SK-N-SH (cell line): ENCODE measurements at regions not wholly inside any gene's neighbourhood (a gene's known extent, or its start where the extent isn't known, plus 50 kb on each side); places are given as distances from the start of the nearest gene placed in this dataset.

Source experiments
- CTCF ChIA-PET: fragments of 300-600, 350-600 bp; formaldehyde crosslinking; extraction: SDS; loops from one replicate; lab custom pipeline; 2021; lab: Yijun Ruan, JAX
- POLR2A ChIA-PET: fragments of 350-600 bp; sonication (Branson Sonifier 250); formaldehyde crosslinking; extraction: SDS; loops from one replicate; lab custom pipeline; 2020; ENCODE audit warnings: antibody characterized with exemption, inconsistent platforms; lab: Yijun Ruan, JAX
- DNase-seq: peaks from one replicate; pipeline ENCODE4 v3.0.0; 2012
- H2AFZ ChIP-seq: fragments of 200-600 bp; sonication (generic); 2 replicates; pipeline ENCODE4 v1.8.1; 2016; ENCODE audit warnings: antibody characterized with exemption, mild to moderate bottlenecking, low read depth
- H3F3A ChIP-seq: fragments of 200-600 bp; sonication (generic); replicated peaks from 2 replicates; pipeline ENCODE3; 2016; ENCODE audit warnings: antibody characterized with exemption, mild to moderate bottlenecking; ENCODE audit not compliant: insufficient read depth
- H3K27ac ChIP-seq, 2 experiments: fragments of 200-500 bp in 1 of 2; fragments of 200-600 bp in 1 of 2; sonication (Bioruptor generic) in 1 of 2; sonication (generic), shearing (Covaris generic) in 1 of 2; 2 replicates each; pipeline versions ENCODE4 v1.5.1 to v1.6.1; 2014 to 2016; ENCODE audit warnings: low read depth in 2 of 2, inconsistent platforms in 1 of 2, low read length in 1 of 2, mild to moderate bottlenecking in 1 of 2, mixed read lengths in 1 of 2
- H3K27me3 ChIP-seq: fragments of 200-600 bp; sonication (generic), shearing (Covaris generic); 2 replicates; pipeline ENCODE4 v1.6.1; 2016; ENCODE audit warnings: mixed run types; ENCODE audit not compliant: insufficient read depth
- H3K36me3 ChIP-seq, 2 experiments: fragments of 200-500 bp in 1 of 2; fragments of 200-600 bp in 1 of 2; sonication (Bioruptor generic) in 1 of 2; sonication (generic) in 1 of 2; replicated peaks in 1 of 2; 2 replicates each; pipeline versions ENCODE3 to v1.5.1; 2014 to 2016; ENCODE audit warnings: low read length in 1 of 2, mild to moderate bottlenecking in 1 of 2; ENCODE audit not compliant: insufficient read depth in 2 of 2, control insufficient read depth in 1 of 2
- H3K4me1 ChIP-seq, 2 experiments: fragments of 200-500 bp in 1 of 2; fragments of 200-600 bp in 1 of 2; sonication (Bioruptor generic) in 1 of 2; sonication (generic), shearing (Covaris generic) in 1 of 2; 2 replicates each; pipeline versions ENCODE4 v1.5.1 to v1.6.1; 2014 to 2016; ENCODE audit warnings: low read depth in 1 of 2, low read length in 1 of 2, mixed run types in 1 of 2; ENCODE audit not compliant: insufficient read depth in 2 of 2, control insufficient read depth in 1 of 2
- H3K4me2 ChIP-seq: fragments of 200-600 bp; sonication (generic), shearing (Covaris generic); 2 replicates; pipeline ENCODE4 v1.6.1; 2017; ENCODE audit warnings: mixed run types
- H3K4me3 ChIP-seq, 2 experiments: fragments of 200-500 bp in 1 of 2; fragments of 200-600 bp in 1 of 2; sonication (Bioruptor generic) in 1 of 2; sonication (generic), shearing (Covaris generic) in 1 of 2; 2 replicates each; pipeline versions ENCODE4 v1.5.1 to v1.8.1; 2014 to 2016; ENCODE audit warnings: low read depth in 2 of 2, inconsistent platforms in 1 of 2, low read length in 1 of 2, mild to moderate bottlenecking in 1 of 2, mixed read lengths in 1 of 2, moderate library complexity in 1 of 2
- H3K79me2 ChIP-seq: fragments of 200-600 bp; sonication (generic); 2 replicates; pipeline ENCODE4 v1.8.1; 2017; ENCODE audit warnings: mild to moderate bottlenecking; ENCODE audit not compliant: insufficient read depth
- H3K9ac ChIP-seq: fragments of 200-600 bp; sonication (generic); 2 replicates; pipeline ENCODE4 v1.6.1; 2017; ENCODE audit warnings: mixed run types
- H3K9me2 ChIP-seq: fragments of 200-600 bp; sonication (generic); 2 replicates; pipeline ENCODE4 v1.6.1; 2017; ENCODE audit warnings: mixed run types
- H3K9me3 ChIP-seq: fragments of 200-600 bp; sonication (generic); 2 replicates; pipeline ENCODE4 v1.6.1; 2017; ENCODE audit warnings: mixed run types, mild to moderate bottlenecking, moderate library complexity
- H4K20me1 ChIP-seq: fragments of 200-600 bp; sonication (generic); 2 replicates; pipeline ENCODE4 v1.6.1; 2017; ENCODE audit warnings: mild to moderate bottlenecking, mixed run types; ENCODE audit not compliant: insufficient read depth
- CHD2 ChIP-seq: fragments of 150-350 bp; IDR thresholded peaks from 2 replicates; pipeline ENCODE4 v1.6.1; 2018; ENCODE audit warnings: low read length; ENCODE audit not compliant: partially characterized antibody
- ELF1 ChIP-seq: IDR thresholded peaks from 2 replicates; pipeline ENCODE4 v1.4.0; 2012
- EP300 ChIP-seq, 2 experiments: IDR thresholded peaks; 2 replicates each; pipeline versions ENCODE4 v1.4.0 to v1.6.1; 2012; ENCODE audit warnings: borderline replicate concordance in 1 of 2, low read depth in 1 of 2, low read length in 1 of 2
- EZH2phosphoT487 ChIP-seq: fragments of 200-600 bp; sonication (generic); IDR thresholded peaks from 2 replicates; pipeline ENCODE4 v1.6.1; 2017; ENCODE audit warnings: low read depth, mixed run types, mild to moderate bottlenecking, antibody characterized with exemption, moderate library complexity, borderline replicate concordance
- FOSL2 ChIP-seq: IDR thresholded peaks from 2 replicates; pipeline ENCODE4 v1.4.0; 2012; ENCODE audit warnings: low read depth, mild to moderate bottlenecking, moderate library complexity, borderline replicate concordance
- FOXJ3 ChIP-seq: sonication (generic); formaldehyde crosslinking; IDR thresholded peaks from 2 replicates; pipeline ENCODE4 v1.5.1; 2020; ENCODE audit warnings: mild to moderate bottlenecking, missing genetic modification reagents
- FOXM1 ChIP-seq: IDR thresholded peaks from 2 replicates; pipeline ENCODE4 v1.4.0; 2012; ENCODE audit warnings: low read depth, mild to moderate bottlenecking
- GABPA ChIP-seq: IDR thresholded peaks from 2 replicates; pipeline ENCODE4 v1.4.0; 2012; ENCODE audit warnings: low read depth, mild to moderate bottlenecking
- GATA2 ChIP-seq: sonication (generic); formaldehyde crosslinking; IDR thresholded peaks from 2 replicates; pipeline ENCODE4 v1.5.0; 2020; ENCODE audit warnings: mild to moderate bottlenecking, missing genetic modification reagents
- JUND ChIP-seq: IDR thresholded peaks from 2 replicates; pipeline ENCODE4 v1.4.0; 2012
- MEF2A ChIP-seq: IDR thresholded peaks from 2 replicates; pipeline ENCODE4 v1.4.0; 2012; ENCODE audit warnings: low read depth, borderline replicate concordance
- MXI1 ChIP-seq: IDR thresholded peaks from 2 replicates; pipeline ENCODE4 v1.6.1; 2012; ENCODE audit warnings: mild to moderate bottlenecking, low read depth, low read length, improper control_type of control experiment
- RAD21 ChIP-seq: IDR thresholded peaks from 2 replicates; pipeline ENCODE4 v1.6.1; 2012; ENCODE audit warnings: mild to moderate bottlenecking, low read length
- RCOR1 ChIP-seq: fragments of 150-350 bp; IDR thresholded peaks from 2 replicates; pipeline ENCODE4 v1.6.1; 2017; ENCODE audit warnings: antibody characterized with exemption, low read length
- RFX5 ChIP-seq: IDR thresholded peaks from 2 replicates; pipeline ENCODE4 v1.6.1; 2012; ENCODE audit warnings: mild to moderate bottlenecking, improper control_type of control experiment, low read length
- RXRA ChIP-seq: IDR thresholded peaks from 2 replicates; pipeline ENCODE4 v1.4.0; 2012; ENCODE audit warnings: low read depth, mild to moderate bottlenecking, borderline replicate concordance
- SIN3A ChIP-seq: IDR thresholded peaks from 2 replicates; pipeline ENCODE4 v1.6.1; 2012; ENCODE audit warnings: low read depth, mild to moderate bottlenecking, low read length, moderate library complexity, borderline replicate concordance
- TCF12 ChIP-seq: IDR thresholded peaks from 2 replicates; pipeline ENCODE4 v1.4.0; 2012
- TEAD4 ChIP-seq: IDR thresholded peaks from 2 replicates; pipeline ENCODE4 v1.4.0; 2012; ENCODE audit warnings: mild to moderate bottlenecking, borderline replicate concordance; ENCODE audit not compliant: insufficient read depth
- YY1 ChIP-seq: IDR thresholded peaks from 2 replicates; pipeline ENCODE4 v1.4.0; 2012; ENCODE audit warnings: low read depth, mild to moderate bottlenecking
- WGBS: methylation state at CpG from one replicate; pipeline ENCODE4 v1.1.6; 2017; ENCODE audit warnings: low lambda C conversion rate; 5-methylcytosine and 5-hydroxymethylcytosine counted together
- TF ChIP-seq, protein P1 (sequence below): fragments of 150-350 bp; IDR thresholded peaks from 2 replicates; pipeline ENCODE4 v1.6.1; 2016; ENCODE audit warnings: mild to moderate bottlenecking, low read depth, low read length
- TF ChIP-seq, protein P2 (sequence below): IDR thresholded peaks from 2 replicates; pipeline ENCODE4; 2012
- TF ChIP-seq, protein P3 (sequence below): fragments of 200-600 bp; sonication (generic); IDR thresholded peaks from 2 replicates; pipeline ENCODE4 v1.6.1; 2017; ENCODE audit warnings: antibody characterized with exemption, mild to moderate bottlenecking, moderate library complexity
- TF ChIP-seq, protein P4 (sequence below): IDR thresholded peaks from 2 replicates; pipeline ENCODE4 v1.4.0; 2012; ENCODE audit warnings: low read depth, borderline replicate concordance

DNA sequence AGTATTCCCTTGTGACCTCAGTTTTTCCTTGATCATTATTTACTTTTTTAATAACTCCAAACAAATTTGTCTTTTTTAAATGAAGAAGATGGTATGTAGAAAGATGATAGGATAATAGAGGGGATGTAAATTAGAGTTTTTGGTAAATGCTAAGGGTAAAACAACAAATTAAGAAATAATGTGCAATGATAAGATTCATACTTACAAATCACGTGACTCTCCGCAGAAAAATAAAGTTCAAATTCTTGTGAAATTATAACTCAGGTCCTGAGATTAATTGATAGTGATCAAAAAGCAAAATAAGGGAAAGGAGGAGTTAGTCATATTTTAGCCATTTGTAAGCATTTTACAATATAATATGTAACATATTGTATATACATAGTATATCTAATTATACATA lies 304.1 kb upstream of the KCNH7 start:
- DNase-seq, result no peak
- WGBS, result 71% methylated on average over 2 of the region's 2 CpGs
- no peaks in the 10 kb centered on the region for H3K9me3 ChIP-seq
- H3K36me3 ChIP-seq, result no peaks in the 10 kb centered on the region
- H3K4me1 ChIP-seq, result no peaks in the 10 kb centered on the region
- no peaks in the 10 kb centered on the region for H3F3A ChIP-seq
- H3K9ac ChIP-seq, result no peak overlapping the region
- H3K27ac ChIP-seq, result no peak overlapping the region
- no peak overlapping the region for H3K4me2 ChIP-seq
- TF ChIP-seq GABPA (no peak), EZH2phosphoT487 (no peak), RCOR1 (no peak), FOXJ3 (no peak), GATA2 (no peak), FOXM1 (no peak), JUND (no peak), MXI1 (no peak), FOSL2 (no peak), SIN3A (no peak), ELF1 (no peak), TEAD4 (no peak)
- TF ChIP-seq, protein P1, sequence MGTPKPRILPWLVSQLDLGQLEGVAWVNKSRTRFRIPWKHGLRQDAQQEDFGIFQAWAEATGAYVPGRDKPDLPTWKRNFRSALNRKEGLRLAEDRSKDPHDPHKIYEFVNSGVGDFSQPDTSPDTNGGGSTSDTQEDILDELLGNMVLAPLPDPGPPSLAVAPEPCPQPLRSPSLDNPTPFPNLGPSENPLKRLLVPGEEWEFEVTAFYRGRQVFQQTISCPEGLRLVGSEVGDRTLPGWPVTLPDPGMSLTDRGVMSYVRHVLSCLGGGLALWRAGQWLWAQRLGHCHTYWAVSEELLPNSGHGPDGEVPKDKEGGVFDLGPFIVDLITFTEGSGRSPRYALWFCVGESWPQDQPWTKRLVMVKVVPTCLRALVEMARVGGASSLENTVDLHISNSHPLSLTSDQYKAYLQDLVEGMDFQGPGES, result no peak
- TF ChIP-seq, protein P2, sequence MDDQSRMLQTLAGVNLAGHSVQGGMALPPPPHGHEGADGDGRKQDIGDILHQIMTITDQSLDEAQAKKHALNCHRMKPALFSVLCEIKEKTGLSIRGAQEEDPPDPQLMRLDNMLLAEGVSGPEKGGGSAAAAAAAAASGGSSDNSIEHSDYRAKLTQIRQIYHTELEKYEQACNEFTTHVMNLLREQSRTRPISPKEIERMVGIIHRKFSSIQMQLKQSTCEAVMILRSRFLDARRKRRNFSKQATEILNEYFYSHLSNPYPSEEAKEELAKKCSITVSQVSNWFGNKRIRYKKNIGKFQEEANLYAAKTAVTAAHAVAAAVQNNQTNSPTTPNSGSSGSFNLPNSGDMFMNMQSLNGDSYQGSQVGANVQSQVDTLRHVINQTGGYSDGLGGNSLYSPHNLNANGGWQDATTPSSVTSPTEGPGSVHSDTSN, result no peak
- TF ChIP-seq, protein P3, sequence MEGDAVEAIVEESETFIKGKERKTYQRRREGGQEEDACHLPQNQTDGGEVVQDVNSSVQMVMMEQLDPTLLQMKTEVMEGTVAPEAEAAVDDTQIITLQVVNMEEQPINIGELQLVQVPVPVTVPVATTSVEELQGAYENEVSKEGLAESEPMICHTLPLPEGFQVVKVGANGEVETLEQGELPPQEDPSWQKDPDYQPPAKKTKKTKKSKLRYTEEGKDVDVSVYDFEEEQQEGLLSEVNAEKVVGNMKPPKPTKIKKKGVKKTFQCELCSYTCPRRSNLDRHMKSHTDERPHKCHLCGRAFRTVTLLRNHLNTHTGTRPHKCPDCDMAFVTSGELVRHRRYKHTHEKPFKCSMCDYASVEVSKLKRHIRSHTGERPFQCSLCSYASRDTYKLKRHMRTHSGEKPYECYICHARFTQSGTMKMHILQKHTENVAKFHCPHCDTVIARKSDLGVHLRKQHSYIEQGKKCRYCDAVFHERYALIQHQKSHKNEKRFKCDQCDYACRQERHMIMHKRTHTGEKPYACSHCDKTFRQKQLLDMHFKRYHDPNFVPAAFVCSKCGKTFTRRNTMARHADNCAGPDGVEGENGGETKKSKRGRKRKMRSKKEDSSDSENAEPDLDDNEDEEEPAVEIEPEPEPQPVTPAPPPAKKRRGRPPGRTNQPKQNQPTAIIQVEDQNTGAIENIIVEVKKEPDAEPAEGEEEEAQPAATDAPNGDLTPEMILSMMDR, result no peak
- ChIA-PET POLR2A (no interaction called here), CTCF (no interaction called here)
- H4K20me1 ChIP-seq, result no peaks in the 10 kb centered on the region
- no peak overlapping the region for H2AFZ ChIP-seq
- H3K79me2 ChIP-seq, result no peaks in the 10 kb centered on the region
- H3K27me3 ChIP-seq, result no peaks in the 10 kb centered on the region
- no peak overlapping the region for H3K4me3 ChIP-seq
- H3K9me2 ChIP-seq, result no peaks in the 10 kb centered on the region

DNA sequence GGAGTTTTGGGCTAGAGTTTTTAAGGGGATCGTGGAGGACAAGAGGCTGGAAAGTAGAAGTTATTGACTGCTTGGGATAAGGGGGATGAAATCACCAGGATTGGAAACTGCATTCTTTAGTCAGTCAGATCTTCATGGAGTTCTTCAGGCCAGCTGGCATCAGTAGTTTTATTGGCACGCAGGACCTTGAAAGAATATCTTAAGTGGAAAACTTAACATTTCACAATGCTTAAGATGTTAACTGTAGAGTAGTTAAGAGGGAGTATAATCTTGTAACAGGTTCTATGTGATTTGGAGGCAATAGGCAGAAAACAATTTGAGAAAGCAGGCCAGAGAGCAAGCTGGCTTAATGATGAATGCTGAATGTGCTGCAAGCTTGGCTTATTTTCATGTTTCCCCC lies 300.4 kb upstream of the KCNH7 start:
- H3K79me2 ChIP-seq, result no peaks in the 10 kb centered on the region
- DNase-seq, result no peak
- POLR2A ChIA-PET, result no interaction called here
- H4K20me1 ChIP-seq, result no peaks in the 10 kb centered on the region
- no peaks in the 10 kb centered on the region for H3K9me2 ChIP-seq
- no peaks in the 10 kb centered on the region for H3F3A ChIP-seq
- H3K4me2 ChIP-seq, result no peak overlapping the region
- H3K4me1 ChIP-seq, result no peaks in the 10 kb centered on the region
- no peaks in the 10 kb centered on the region for H3K27me3 ChIP-seq
- H3K4me3 ChIP-seq, result no peak overlapping the region
- H3K9ac ChIP-seq, result no peak overlapping the region
- TF ChIP-seq JUND, result no peak
- TF ChIP-seq RCOR1, result no peak
- no peak for TF ChIP-seq FOXM1
- TF ChIP-seq GABPA, result no peak
- no peak for TF ChIP-seq CHD2
- TF ChIP-seq RXRA, result no peak
- no peak for TF ChIP-seq TCF12
- no peak for TF ChIP-seq GATA2
- TF ChIP-seq YY1, result no peak
- no peak for TF ChIP-seq FOSL2
- TF ChIP-seq, protein P4, sequence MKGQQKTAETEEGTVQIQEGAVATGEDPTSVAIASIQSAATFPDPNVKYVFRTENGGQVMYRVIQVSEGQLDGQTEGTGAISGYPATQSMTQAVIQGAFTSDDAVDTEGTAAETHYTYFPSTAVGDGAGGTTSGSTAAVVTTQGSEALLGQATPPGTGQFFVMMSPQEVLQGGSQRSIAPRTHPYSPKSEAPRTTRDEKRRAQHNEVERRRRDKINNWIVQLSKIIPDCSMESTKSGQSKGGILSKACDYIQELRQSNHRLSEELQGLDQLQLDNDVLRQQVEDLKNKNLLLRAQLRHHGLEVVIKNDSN, result no peak
- no peak for TF ChIP-seq MEF2A
- TF ChIP-seq RAD21, result no peak
- no peak for TF ChIP-seq RFX5
- TF ChIP-seq, protein P1, result no peak
- TF ChIP-seq EP300 (IDR thresholded peaks at IDR 0.05; ENCODE audit: borderline replicate concordance in 1 of 2, low read depth in 1 of 2, low read length in 1 of 2), result no peak
- TF ChIP-seq, all 33 proteins: peak for 0
- WGBS, result 44% methylated on average over 2 of the region's 2 CpGs
- Histone ChIP-seq H2AFZ (no peak overlapping the region), H3K27ac (no peak overlapping the region), H3K9me3 (no peaks in the 10 kb centered on the region), H3K36me3 (no peaks in the 10 kb centered on the region)
- CTCF ChIA-PET, result interaction anchor here (1.4 kb wide), 1 partner anchor 16 kb away, joined by 3 read pairs; no protein-coding TSS in a partner anchor
